T-helper 22 cell (primary cell): ENCODE measurements at regions not wholly inside any gene's neighbourhood (a gene's known extent, or its start where the extent isn't known, plus 50 kb on each side); places are given as distances from the start of the nearest gene placed in this dataset.

Experiments
- DNase-seq: peaks from one replicate; pipeline ENCODE4 v3.0.0-alpha.2; 2020; ENCODE audit warnings: low read depth

DNA sequence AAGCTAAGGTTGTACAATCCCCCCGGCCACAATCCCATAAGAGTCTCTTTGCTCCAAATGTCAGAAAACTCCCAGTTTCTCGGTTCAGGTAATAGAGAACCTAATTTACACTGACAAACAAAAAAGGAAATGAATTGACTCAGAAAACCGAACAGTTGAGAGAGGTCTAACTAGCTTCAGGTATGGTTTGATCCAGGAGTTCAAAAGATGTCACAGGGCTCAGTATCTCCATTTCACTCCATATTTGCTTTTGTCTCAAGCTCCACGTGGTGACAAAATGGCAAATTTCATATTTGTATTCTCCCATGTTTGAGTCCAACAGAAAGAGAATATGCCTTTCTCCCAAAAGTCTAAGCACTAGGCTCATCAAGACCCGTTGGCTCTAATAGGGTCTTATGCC is 117.4 kb downstream of the AXIN2 start:
- DNase-seq = no peak

DNA sequence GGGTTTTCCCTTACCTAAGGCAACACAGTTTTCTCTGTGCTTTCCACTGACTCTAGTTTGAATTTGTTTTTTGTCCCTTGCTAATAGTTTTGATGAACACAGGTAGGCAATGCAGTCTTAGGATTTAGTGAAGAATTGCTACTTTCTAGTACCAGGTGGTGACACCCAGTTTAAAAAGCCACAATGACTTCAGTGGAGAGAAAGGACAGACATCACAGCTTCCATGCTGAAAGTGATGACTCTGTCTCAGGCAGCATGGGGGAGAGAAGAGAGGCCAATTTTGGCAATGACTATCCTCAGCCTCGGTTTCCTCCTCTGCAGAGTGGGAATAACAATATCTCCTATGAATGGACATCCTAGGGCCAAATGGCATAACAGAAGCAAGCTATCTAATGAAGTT is 118.8 kb downstream of the AXIN2 start:
- no peak for DNase-seq

DNA sequence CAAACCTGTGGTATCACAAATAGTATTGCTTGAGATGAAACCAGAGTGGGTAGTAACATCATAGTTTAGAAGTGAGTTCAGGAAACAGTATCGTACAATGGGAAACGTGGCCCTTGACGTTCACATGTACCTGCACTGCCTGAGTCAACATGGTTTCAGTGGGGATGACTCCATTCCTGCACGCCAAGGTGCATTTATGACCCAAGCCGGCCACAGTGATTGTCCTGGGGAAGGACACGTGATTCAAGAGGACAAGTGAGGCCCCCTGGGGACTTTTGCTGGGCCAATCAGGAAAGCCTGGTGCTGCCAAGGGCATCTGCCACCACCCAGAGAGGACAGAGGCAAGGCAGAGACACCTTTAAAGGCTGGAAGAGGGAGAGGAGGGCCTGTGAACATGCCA is 119.2 kb downstream of the AXIN2 start:
- DNase-seq = no peak

DNA sequence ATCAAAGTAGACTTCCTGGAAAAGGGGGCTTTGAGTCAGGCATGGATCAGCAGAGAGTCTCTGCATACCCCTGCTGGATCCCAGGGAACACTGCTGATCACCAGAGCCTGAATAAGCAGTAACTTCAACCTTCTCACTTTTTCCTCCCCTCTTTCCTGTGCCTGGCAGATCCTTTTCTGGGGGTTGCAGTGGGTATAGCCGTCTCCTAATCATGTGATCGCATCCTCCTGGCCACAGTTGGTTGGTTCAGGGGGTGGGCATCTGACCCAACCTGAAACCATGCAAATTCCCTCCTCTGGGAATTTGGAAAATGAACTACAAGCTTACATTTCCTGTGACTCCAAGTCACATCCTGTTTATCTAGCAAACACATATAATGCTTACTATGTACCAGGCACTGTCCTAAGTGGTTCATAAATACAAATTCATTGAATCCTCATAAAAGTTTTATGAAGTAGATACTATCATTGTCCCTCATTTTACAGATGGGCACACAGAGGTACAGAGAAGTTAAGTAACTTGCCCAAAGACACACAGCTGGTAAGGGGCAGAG is 120.3 kb downstream of the AXIN2 start:
- DNase-seq = no peak

DNA sequence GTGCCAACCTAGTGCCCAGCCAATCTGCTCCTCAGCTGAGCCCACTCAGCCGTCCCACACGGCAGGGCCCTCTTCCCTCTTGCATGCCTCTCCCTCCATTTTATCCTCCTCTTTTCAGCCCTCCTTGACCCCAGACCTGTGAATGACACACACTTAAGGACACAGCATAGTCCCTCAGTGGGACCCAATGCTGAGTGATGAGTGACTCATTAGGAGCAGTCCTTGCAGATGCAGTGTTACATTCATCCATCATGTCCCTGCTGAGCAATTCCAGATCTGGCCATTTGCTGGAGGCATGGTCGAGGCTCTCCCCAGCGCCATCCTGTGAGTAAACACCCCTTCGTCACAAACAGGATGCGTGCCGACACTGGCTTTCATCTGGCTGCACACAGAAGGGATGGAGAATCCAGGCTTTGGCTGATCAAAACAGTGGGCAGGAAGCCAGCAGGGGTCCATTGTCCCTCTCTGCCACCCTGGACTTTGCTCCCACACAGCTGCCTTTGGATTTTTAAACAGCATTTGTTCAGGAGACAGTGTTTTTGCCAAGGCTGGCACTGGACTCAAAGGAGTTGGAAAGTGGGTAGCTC is 122.6 kb downstream of the AXIN2 start:
- DNase-seq = no peak

DNA sequence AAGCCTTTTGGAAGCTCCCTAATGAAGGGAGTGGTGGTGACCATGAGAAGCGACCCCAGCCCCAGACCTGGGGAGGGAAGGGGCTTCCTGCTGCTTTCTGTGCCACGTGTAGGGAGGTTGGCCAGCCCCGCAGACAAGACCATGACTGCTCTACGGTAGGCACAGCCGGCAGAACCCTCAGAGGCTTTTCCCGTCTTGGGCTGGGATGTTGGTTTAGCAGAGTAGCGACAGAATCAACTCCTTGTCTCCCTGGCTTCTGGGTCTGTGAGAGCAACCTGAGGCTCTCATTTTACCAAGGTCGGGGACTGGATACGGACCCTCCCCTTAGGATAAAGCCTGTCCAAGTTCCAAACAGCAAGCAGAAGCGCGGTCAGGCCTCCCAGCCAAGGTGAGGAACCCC is 123.3 kb downstream of the AXIN2 start:
- DNase-seq = no peak

DNA sequence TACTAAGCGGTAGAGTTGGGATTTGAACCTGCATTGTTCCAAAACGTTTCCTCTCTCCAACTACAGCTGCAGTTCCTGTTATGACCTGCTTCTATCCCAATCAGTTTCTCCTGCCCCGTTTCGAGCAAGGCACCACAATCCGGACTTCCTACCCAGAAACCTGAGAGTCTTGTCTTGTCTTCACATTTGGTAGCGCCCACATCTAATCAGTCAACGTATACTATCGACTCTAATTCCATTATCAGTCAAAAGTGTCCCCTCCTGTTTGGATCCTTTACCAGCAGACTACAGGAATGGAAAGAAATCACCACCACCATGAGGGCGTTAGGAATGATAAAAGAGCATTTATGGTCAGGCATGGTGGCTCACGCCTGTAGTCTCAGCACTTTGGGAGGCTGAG is 124.6 kb downstream of the AXIN2 start:
- DNase-seq = no peak

DNA sequence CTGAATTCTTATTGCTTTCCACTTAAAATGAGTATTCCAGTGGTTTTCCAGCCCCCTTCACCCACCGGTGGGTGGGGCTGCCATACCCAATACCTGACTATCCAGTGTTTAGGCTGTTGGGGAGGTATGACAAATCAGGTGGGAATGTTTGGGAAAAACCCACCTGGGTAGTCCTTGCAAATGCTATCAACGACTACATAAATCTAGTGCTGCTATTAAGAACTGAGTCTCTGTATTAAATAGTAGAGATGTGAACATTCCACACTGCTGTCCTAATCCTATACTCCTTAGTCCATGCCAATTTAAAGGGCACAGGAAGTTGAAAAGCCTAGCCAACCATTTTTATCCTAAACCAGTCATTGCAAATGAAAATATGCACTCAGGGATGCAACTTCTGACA is 126.6 kb downstream of the AXIN2 start:
- DNase-seq = no peak

DNA sequence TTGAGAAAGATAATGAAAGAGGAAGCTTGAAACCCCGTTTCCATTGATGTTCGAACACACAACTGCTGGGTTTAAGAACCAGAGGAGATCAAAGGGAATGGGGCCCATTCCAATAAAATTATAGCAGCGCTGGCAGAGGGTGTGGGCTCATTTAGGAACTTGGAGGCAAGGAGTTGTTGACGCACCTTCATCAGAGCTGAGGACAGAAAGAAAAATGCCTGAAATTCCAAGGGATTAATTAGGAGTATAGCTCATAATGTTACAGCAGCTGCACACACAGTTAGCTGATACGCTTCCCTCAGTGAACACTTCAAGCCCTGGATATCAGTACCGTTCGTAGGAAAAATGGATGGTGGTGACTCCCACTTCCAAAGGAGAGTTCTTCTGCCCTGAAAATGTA is 127.2 kb downstream of the AXIN2 start:
- no peak for DNase-seq

DNA sequence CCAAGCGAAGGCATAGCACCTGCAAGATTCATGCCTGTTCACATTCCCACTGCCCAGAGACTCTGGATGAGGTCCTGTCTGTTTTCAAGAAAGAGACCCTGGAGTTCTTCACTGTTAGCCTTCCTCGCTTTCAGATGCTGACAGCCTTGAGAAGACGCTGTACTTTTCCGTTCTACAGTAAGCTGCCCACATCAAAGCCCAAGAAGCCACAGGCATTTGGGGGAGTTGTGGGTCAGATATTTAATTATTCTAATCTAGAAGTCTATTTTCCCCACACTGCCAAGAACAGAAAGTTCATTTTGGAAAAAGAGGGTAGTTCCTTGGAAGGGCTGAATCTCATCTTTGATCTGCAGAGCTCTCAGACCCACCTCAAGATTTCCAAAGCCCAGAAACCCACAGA is 127.9 kb downstream of the AXIN2 start:
- DNase-seq = no peak

DNA sequence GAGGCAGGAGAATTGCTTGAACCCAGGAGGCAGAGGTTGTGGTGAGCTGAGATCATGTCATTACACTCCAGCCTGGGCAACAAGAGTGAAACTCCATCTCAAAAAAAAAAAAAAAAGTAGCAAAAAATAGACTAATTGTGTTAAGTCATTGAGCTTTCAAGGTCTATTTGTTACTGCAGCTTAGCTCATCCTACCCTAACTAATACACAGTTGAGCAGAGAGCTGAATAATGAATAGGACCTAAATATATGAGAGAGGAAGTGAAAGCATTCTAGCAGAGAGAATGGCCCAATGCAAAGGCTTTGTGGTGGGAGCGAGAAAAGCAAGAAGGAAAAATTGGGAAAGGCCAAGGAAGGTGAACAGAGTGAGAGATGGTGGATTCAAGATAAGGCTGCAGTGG is 128.3 kb downstream of the AXIN2 start:
- no peak for DNase-seq

DNA sequence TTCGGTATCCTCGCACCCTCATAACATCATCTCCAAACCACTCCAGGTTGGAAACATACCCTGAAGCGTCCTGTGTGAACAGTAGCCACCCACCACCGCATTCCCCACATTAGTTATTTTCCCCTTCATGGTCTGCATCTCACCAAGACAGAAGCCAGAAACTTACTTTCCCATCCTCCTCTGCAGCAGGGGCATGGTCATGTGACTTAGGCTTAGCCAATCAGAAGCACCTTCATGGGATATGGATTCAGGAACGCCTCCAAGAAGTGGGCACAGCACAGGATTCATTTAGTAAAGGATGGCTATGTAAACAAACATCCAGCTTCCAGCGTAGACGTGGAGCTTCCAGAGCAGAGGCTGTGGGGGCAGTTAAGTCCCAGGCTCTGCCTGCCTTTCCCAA is 130.3 kb downstream of the AXIN2 start:
- DNase-seq = no peak

DNA sequence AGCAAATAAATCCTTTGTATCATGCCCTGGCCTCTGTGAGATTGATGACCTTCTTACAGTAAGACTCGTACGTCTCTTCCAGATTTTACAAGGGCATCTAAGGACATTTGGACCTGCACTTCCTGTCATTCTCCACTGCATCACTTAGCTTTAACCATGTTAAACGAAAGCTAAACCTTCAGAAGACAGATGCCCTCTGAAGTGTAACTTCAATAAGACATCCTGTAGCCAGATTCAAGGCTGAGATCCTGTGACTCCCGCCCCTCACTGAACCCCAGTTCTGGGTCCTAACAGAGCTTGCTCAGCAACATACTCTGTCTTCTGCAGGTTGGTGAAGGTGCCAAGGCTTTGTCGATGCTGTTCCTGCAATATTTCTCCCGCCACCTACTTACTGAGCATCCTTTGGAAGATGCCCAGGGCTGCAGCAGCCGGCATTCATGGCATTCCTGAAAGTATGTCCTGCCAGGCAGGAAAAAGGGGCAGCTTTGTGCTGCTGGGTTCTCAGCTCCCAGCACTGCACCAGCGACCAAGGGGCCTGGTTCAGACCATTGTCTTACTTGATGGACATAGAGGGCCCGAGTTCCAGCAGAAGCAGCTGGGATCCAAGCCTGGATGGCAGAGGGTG is 131.1 kb downstream of the AXIN2 start:
- DNase-seq = no peak

DNA sequence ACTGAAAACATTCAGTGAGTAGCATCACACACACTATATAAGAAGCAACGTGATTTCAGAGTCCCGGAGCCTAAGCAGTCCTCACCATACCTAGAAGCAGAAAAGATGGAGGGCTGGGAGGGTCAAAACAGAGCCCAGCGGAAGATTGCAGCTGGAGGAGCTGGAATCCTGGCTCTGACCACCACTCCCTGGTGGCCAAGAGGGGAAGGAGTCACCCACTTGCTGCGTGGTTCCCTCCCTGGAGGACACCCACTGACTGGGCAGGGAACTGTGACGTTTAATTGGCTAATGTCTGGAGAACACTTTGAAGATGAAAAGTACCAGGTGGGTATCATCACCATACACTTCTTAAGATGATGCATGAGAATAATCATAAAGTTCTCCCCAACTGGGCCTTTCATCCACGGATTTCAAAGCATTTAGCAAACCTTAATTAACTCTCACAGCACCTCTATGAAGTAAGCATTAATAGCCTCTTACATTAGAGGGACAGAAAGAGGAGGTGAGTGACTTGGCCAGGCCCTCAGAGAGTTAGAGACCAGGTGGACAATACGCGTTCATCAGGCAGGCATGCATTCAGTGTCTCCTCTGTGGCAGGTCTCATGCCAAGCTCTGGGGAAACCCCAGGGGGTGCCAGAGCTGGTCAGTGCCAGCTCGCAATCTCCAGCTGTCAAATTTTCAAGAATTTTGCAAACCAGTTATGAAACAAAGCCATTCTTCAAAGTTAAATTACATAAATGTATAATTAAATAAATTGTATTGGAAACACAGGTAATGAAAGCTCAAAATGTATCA is 137.9 kb downstream of the AXIN2 start:
- DNase-seq = no peak

DNA sequence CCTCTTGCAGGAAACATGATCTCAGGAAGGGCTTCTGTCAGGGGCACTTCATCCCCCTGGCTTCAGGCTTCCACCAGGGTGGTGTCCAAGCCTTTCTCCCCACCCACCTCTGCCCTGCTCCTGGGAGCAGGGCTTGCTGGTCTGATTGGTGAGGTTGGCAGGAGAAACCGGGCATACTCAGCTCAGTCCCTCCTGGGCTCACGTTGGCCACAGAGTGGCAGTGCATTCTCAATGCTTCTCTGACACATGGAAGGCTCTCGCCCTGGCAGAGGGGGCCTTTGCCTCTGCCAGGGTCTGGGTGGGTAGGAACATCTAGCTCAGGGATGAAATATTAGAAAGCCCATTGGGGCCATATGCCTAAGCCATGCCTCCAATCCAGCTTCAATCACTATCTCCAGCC is 142.8 kb downstream of the AXIN2 start:
- DNase-seq = no peak

DNA sequence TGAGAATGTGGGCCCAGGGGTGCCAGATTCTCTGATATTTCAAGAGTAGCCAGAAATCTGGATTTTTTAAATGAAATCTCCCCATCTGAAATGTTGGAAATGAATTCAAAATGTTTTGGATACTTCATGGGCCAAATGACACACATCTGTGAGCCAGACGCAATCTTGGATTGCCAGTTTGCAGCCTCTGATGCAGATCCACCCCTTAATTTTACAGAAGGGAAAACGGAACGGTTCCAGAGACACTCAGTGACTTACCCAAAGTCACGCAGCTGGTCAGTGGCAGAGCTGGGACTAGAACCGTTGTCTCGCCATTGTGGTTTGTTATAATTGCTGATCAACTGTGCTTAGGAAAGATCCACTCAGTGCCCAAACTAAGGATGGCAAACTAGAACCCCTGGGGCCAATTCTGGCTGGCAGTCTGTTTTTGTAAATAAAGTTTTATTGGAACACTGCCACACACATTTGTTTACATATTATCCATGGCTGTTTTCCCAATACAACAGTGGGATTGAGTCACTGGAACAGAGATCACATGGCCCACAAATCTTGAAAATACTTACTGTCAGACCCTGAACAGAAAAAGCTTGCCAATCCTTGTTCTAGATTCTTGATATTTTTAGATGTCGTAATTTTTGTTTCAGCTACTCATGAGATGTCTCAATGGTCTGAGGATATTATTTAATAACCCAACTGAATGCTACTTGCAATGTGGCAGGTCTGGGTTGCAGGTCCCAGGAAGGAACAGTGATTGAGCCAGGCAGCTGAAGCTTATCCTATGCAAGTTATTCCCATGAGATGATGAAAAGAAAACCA is 143.8 kb downstream of the AXIN2 start:
- no peak for DNase-seq

DNA sequence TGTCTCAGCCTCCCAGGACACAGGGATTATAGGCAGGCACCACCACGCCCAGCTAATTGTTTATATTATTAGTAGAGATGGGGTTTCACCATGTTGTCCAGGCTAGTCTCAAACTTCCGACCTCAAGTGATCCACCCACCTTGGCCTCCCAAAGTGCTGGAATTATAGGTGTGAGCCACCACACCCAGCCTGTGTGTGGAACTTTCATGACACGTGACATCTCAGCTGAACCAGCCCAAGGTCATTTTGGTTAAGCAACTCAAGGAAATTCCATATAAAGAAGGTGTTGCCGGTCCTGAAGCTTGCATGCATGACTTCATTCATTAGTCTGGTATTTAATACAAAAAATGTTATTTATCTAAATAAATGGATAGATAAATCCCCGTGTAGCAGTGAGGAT is 145.5 kb downstream of the AXIN2 start:
- no peak for DNase-seq

DNA sequence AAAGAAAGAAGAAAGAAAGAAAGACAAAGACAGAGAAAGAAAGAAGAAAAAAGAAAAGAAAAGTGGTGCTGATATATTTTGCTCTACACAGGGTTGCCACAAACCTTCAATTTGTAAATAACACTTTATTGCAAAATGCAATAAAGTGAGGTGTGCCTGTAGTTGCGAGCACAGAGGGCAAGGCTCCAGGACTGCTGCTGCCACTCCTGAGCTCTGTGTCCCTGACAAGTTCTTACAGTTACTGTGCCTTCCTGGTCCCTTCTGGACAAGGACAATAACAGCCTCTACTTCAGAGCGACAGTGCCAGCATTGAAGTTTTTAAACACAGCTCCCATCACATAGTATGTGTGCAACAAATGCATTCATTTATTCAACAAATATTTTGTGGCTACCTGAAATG is 148.1 kb downstream of the AXIN2 start:
- no peak for DNase-seq

DNA sequence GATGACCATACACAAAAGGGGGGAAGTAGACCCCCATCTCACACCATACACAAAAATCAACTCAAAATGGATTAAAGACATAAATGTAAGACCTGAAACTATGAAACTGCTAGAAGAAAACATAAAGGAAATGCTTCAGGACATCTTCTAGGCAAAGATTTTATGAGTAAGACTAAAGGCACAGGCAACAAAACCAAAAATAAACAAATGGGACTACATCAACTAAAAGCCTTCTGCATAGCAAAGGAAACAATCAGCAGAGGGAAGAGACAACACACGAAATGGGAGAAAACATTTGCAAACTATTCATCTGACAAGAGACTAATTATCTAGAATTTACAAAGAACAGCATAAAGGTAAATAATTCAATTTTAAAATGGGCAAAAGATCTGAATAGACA is 152.1 kb downstream of the AXIN2 start:
- DNase-seq = no peak

DNA sequence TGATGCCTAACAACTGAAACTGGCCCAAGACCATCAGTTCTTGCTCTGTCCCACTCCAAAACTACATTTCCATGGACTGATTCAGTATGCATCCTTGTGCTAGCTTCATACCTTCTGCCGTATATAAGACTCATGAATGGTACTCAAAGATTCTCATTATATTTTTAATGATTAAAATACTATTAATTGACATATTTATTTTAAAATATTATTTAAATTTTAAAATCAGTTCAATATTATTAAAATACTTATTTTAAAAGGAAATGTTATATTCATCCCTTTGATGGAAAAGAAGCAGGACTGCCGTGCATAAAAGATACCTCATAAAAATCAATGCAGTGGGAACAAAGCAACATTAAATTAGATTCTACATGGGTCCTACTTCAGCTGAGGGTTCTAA is 153.4 kb downstream of the AXIN2 start:
- no peak for DNase-seq

DNA sequence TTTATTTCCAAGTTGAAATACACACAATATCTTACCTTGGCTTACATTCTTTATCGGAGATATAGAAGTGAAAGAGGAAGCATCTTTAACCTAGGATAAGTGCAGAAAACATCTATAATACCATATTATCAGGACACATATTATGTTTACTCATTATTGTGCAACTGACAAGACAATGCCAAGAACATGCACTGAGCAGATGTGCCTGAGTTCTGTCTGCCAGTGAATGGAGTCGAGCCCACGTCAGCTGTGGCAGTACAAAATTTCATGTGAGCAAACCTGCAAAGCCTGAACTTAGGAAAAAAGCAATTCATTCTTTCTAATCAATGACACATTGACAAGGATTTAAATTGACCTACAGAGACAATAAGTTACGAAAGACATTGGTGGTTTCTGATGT is 154.4 kb downstream of the AXIN2 start:
- DNase-seq = no peak

DNA sequence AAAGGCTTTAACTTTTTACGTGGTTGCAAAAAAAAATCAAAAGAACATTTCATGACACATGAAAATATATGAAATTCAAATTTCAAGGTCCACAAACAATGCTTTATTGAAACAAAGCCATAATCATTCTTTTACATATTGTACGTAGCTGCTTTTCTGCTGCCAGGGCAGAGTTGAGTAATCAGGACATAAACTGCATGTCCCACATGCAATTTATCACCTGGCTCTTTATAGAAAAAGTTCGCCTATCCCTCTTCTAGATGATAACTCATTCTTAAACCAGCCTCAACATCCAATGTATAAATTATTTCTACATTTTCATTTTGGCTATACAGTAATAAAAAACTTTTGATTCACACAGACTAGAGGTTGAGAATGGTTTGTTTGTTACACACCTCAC is 154.9 kb downstream of the AXIN2 start:
- no peak for DNase-seq

DNA sequence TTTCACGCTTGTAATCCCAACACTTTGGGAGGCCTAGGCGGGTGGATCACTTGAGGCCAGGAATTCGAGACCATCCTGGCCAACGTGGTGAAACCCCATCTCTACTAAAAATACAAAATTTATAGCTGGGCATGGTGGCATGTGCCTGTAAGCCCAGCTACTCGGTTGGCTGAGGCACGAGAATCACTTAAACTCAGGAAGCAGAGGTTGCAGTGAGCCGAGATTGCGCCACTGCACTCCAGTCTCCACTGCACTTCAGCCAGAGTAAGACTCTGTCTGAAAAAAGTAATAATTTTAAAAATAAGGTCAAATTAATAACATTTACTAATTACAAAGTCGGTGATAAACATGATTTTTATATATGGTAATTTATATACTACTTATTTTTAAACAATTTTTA is 155.9 kb downstream of the AXIN2 start:
- DNase-seq = no peak
